HL-60 (cell line): ENCODE measurements at regions not wholly inside any gene's neighbourhood (a gene's known extent, or its start where the extent isn't known, plus 50 kb on each side); places are given as distances from the start of the nearest gene placed in this dataset.

ENCODE experiments used
- DNase-seq, 2 experiments: peaks; one replicate each; pipeline ENCODE4 v3.0.0-alpha.2; 2010 to 2020; ENCODE audit warnings: low read depth in 1 of 2, low spot score in 1 of 2
- H3K27ac ChIP-seq: fragments of 250-450 bp; sonication (Bioruptor Pico); replicated peaks from 2 replicates; pipeline ENCODE4 v1.5.1; 2020; ENCODE audit warnings: mild to moderate bottlenecking, moderate library complexity
- H3K27me3 ChIP-seq: fragments of 250-450 bp; sonication (Bioruptor Pico); 2 replicates; pipeline ENCODE4 v1.5.1; 2021; ENCODE audit warnings: mild to moderate bottlenecking, moderate library complexity; ENCODE audit not compliant: insufficient read depth, poor library complexity, severe bottlenecking
- H3K4me3 ChIP-seq: replicated peaks from 2 replicates; pipeline ENCODE4 v1.5.1; 2011; ENCODE audit warnings: mild to moderate bottlenecking, control low read depth, low read length; ENCODE audit not compliant: insufficient read depth
- CTCF ChIP-seq: IDR thresholded peaks from one replicate; pipeline ENCODE4 v1.5.1; 2011; ENCODE audit warnings: low read length, control low read depth, inconsistent platforms; ENCODE audit not compliant: insufficient read depth
- GABPA ChIP-seq: IDR thresholded peaks from 2 replicates; pipeline ENCODE4 v1.6.1; 2012; ENCODE audit warnings: low read depth
- POLR2AphosphoS5 ChIP-seq: IDR thresholded peaks from 2 replicates; pipeline ENCODE4 v1.6.1; 2012; ENCODE audit warnings: low read depth
- REST ChIP-seq: IDR thresholded peaks from 2 replicates; pipeline ENCODE4 v1.6.1; 2012; ENCODE audit warnings: low read depth; ENCODE audit not compliant: insufficient replicate concordance
- SPI1 ChIP-seq: IDR thresholded peaks from 2 replicates; pipeline ENCODE4 v1.6.1; 2012; ENCODE audit warnings: low read depth, mild to moderate bottlenecking, borderline replicate concordance

GRCh38 chr9:106634641-106635040, 228.3 kb upstream of the ZNF462 start:
- DNase-seq: no peak
- no peaks in the 10 kb centered on the region for H3K27me3 ChIP-seq
- no peak for TF ChIP-seq POLR2AphosphoS5
- no peak for TF ChIP-seq SPI1
- no peak for TF ChIP-seq GABPA

GRCh38 chr9:106637486-106637885, 225.5 kb upstream of the ZNF462 start:
- TF ChIP-seq REST (no peak), GABPA (no peak), SPI1 (no peak), CTCF (no peak), POLR2AphosphoS5 (no peak)
- Histone ChIP-seq H3K4me3 (no peak overlapping the region), H3K27me3 (no peaks in the 10 kb centered on the region), H3K27ac (no peak overlapping the region)
- DNase-seq: no peak

More at GRCh38 chr9:106634641-106635040, 228.3 kb upstream of the ZNF462 start:
- Histone ChIP-seq H3K27ac (no peak overlapping the region), H3K4me3 (no peak overlapping the region)

- TF ChIP-seq POLR2AphosphoS5 (no peak), CTCF (no peak), REST (no peak), GABPA (no peak), SPI1 (no peak)
- no peak overlapping the region for H3K27ac ChIP-seq
- no peak for DNase-seq
- H3K4me3 ChIP-seq: no peak overlapping the region
- no peaks in the 10 kb centered on the region for H3K27me3 ChIP-seq
These were observed 222.9 kb upstream of the ZNF462 start for GRCh38 chr9:106639873-106640568.

GRCh38 chr9:106643211-106643930, 219.6 kb upstream of the ZNF462 start:
- no peak for DNase-seq
- Histone ChIP-seq H3K27ac (no peak overlapping the region), H3K27me3 (no peaks in the 10 kb centered on the region), H3K4me3 (no peak overlapping the region)
- TF ChIP-seq GABPA (no peak), CTCF (no peak), POLR2AphosphoS5 (no peak)
